Endothelial cell of umbilical vein (primary cell): ENCODE measurements at regions not wholly inside any gene's neighbourhood (a gene's known extent, or its start where the extent isn't known, plus 50 kb on each side); places are given as distances from the start of the nearest gene placed in this dataset.

Experiments
- CTCF ChIP-seq, 2 donors: IDR thresholded peaks; 1 replicate in 1 of 2; 2 replicates in 1 of 2; pipeline ENCODE4 v1.5.1; 2011; ENCODE audit warnings: low read length in 2 of 2, mild to moderate bottlenecking in 2 of 2, moderate library complexity in 2 of 2, control low read depth in 1 of 2, inconsistent platforms in 1 of 2, low read depth in 1 of 2; ENCODE audit not compliant: insufficient read depth in 1 of 2; ENCODE audit errors: extremely low read depth in 1 of 2
- FOS ChIP-seq: IDR thresholded peaks from 2 replicates; pipeline ENCODE4 v1.6.1; 2011; ENCODE audit warnings: mild to moderate bottlenecking, low read length, moderate library complexity, borderline replicate concordance; ENCODE audit not compliant: insufficient read depth
- GATA2 ChIP-seq: IDR thresholded peaks from 2 replicates; pipeline ENCODE4 v1.7.0; 2011; ENCODE audit warnings: low read depth, mild to moderate bottlenecking, moderate library complexity, mixed read lengths, low read length; ENCODE audit not compliant: insufficient read length, insufficient read depth
- MAX ChIP-seq: IDR thresholded peaks from 2 replicates; pipeline ENCODE4 v1.6.1; 2011; ENCODE audit not compliant: insufficient read depth, insufficient read length
- POLR2A ChIP-seq: IDR thresholded peaks from 2 replicates; pipeline ENCODE4 v1.6.1; 2012; ENCODE audit warnings: low read depth, mild to moderate bottlenecking, control low read depth, low read length

- TF ChIP-seq CTCF (IDR thresholded peaks at IDR 0.05; ENCODE audit: extremely low read depth in 1 of 2, insufficient read depth in 1 of 2, low read depth in 1 of 2, low read length in 2 of 2) (no peak), GATA2 (no peak), POLR2A (no peak), MAX (no peak), FOS (no peak)
These were observed 793.4 kb downstream of the SLC4A3 start for GRCh38 chr2:220420820-220421219.
